Smooth muscle cell (in vitro differentiated cells): ENCODE measurements at regions not wholly inside any gene's neighbourhood (a gene's known extent, or its start where the extent isn't known, plus 50 kb on each side); places are given as distances from the start of the nearest gene placed in this dataset.

Experiments used
- DNase-seq: peaks from one replicate; lab custom pipeline; 2025; ENCODE audit not compliant: unreplicated experiment; lab: John Stamatoyannopoulos, UW
- H2AFZ ChIP-seq: fragments of 200-600 bp; sonication (generic); 2 replicates; pipeline ENCODE4 v1.6.0; 2016; ENCODE audit warnings: antibody characterized with exemption, low read depth, mild to moderate bottlenecking
- H3F3A ChIP-seq: fragments of 200-600 bp; sonication (generic); 2 replicates; pipeline ENCODE4 v1.6.0; 2017; ENCODE audit warnings: antibody characterized with exemption, low read depth
- H3K27ac ChIP-seq: fragments of 200-600 bp; sonication (generic); 2 replicates; pipeline ENCODE4 v1.5.1; 2016; ENCODE audit warnings: low read depth, mild to moderate bottlenecking
- H3K27me3 ChIP-seq: fragments of 200-600 bp; sonication (generic); 2 replicates; pipeline ENCODE4 v1.6.1; 2016; ENCODE audit warnings: low read depth, mild to moderate bottlenecking
- H3K36me3 ChIP-seq: fragments of 200-600 bp; sonication (generic); 2 replicates; pipeline ENCODE4 v1.5.1; 2016; ENCODE audit warnings: low read depth
- H3K4me1 ChIP-seq: fragments of 200-600 bp; sonication (generic); 2 replicates; pipeline ENCODE4 v1.5.1; 2016; ENCODE audit warnings: low read depth
- H3K4me2 ChIP-seq: fragments of 200-600 bp; sonication (generic); 2 replicates; pipeline ENCODE4 v1.6.0; 2016; ENCODE audit warnings: mild to moderate bottlenecking
- H3K4me3 ChIP-seq: fragments of 200-600 bp; sonication (generic); 2 replicates; pipeline ENCODE4 v1.5.1; 2016; ENCODE audit warnings: mild to moderate bottlenecking
- H3K79me2 ChIP-seq: fragments of 200-600 bp; sonication (generic); 2 replicates; pipeline ENCODE4 v1.6.0; 2016; ENCODE audit warnings: low read depth, mild to moderate bottlenecking
- H3K9ac ChIP-seq: fragments of 200-600 bp; sonication (generic); 2 replicates; pipeline ENCODE4 v1.6.0; 2016; ENCODE audit warnings: low read depth
- H3K9me3 ChIP-seq: fragments of 200-600 bp; sonication (generic); replicated peaks from 2 replicates; pipeline ENCODE4 v1.5.1; 2016; ENCODE audit warnings: low read depth
- H4K20me1 ChIP-seq: fragments of 200-600 bp; sonication (generic); 2 replicates; pipeline ENCODE4 v1.6.0; 2016; ENCODE audit warnings: low read depth
- CTCF ChIP-seq: fragments of 200-600 bp; sonication (generic); IDR thresholded peaks from 2 replicates; pipeline ENCODE4 v1.5.1; 2017; ENCODE audit warnings: borderline replicate concordance, mild to moderate bottlenecking, antibody characterized with exemption; ENCODE audit not compliant: insufficient read depth, poor library complexity, severe bottlenecking
- WGBS: methylation state at CpG from one replicate; pipeline ENCODE4 v1.1.7; 2016; ENCODE audit warnings: low lambda C conversion rate; 5-methylcytosine and 5-hydroxymethylcytosine counted together

DNA sequence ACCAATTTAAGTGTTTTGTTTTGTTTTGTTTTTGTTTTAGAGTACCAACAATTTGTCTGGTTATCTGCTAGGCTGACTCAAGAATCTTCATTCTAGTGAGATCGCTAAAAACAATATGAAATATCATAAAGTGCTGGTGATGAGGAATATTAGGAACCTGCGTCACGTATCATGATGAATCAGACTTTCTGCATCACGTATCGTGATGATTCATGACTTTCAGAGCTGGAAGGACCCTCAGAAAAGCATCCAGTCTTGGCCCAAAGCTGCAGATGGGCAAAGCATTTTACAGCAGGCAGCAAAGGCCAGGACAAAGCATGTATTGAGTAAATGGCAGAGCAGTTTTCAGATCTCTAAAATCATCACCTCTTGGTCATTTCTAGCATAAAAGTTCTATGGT is 278.0 kb upstream of the BOD1L1 start:
- Histone ChIP-seq H3F3A (peaks cover 4% of the 10 kb centered on the region), H3K9ac (no peak overlapping the region), H3K9me3 (no peaks in the 10 kb centered on the region), H3K27me3 (no peaks in the 10 kb centered on the region), H3K4me1 (no peaks in the 10 kb centered on the region), H3K27ac (no peak overlapping the region), H3K4me2 (no peak overlapping the region), H3K4me3 (no peak overlapping the region), H3K79me2 (no peaks in the 10 kb centered on the region), H4K20me1 (no peaks in the 10 kb centered on the region), H2AFZ (no peak overlapping the region), H3K36me3 (no peaks in the 10 kb centered on the region)
- WGBS: 93% methylated on average over 5 of the region's 5 CpGs
- no peak for DNase-seq
- TF ChIP-seq CTCF: no peak

- WGBS: 99% methylated on average over 3 of the region's 3 CpGs
- no peak for TF ChIP-seq CTCF
- no peaks in the 10 kb centered on the region for H3K9me3 ChIP-seq
- peaks cover 4% of the 10 kb centered on the region for H3F3A ChIP-seq
- no peak overlapping the region for H3K4me3 ChIP-seq
- peak overlapping the region; percentile 32 for H3K9ac ChIP-seq
- peak overlapping the region; percentile 90 for H3K27ac ChIP-seq
- no peaks in the 10 kb centered on the region for H3K27me3 ChIP-seq
- no peaks in the 10 kb centered on the region for H3K36me3 ChIP-seq
- no peak overlapping the region for H2AFZ ChIP-seq
- peak overlapping the region; percentile 48 for H3K4me2 ChIP-seq
- H3K4me1 ChIP-seq: no peaks in the 10 kb centered on the region
- H4K20me1 ChIP-seq: no peaks in the 10 kb centered on the region
- no peak for DNase-seq
- no peaks in the 10 kb centered on the region for H3K79me2 ChIP-seq
These were observed 279.2 kb upstream of the BOD1L1 start for GRCh38 chr4:13906727-13907126.

- Histone ChIP-seq H3F3A (peaks cover 4% of the 10 kb centered on the region), H3K4me2 (peak overlapping the region; percentile 48), H3K9ac (peak overlapping the region; percentile 45), H3K27me3 (no peaks in the 10 kb centered on the region), H3K36me3 (no peaks in the 10 kb centered on the region), H3K27ac (peak overlapping the region; percentile 90), H3K4me3 (no peak overlapping the region), H4K20me1 (no peaks in the 10 kb centered on the region), H3K4me1 (no peaks in the 10 kb centered on the region), H2AFZ (no peak overlapping the region), H3K9me3 (no peaks in the 10 kb centered on the region), H3K79me2 (no peaks in the 10 kb centered on the region)
- DNase-seq: no peak
- peak; percentile 27 for TF ChIP-seq CTCF
- WGBS: 76% methylated on average over 1 of the region's 1 CpG
These were observed 279.8 kb upstream of the BOD1L1 start for GRCh38 chr4:13907255-13907751.

DNA sequence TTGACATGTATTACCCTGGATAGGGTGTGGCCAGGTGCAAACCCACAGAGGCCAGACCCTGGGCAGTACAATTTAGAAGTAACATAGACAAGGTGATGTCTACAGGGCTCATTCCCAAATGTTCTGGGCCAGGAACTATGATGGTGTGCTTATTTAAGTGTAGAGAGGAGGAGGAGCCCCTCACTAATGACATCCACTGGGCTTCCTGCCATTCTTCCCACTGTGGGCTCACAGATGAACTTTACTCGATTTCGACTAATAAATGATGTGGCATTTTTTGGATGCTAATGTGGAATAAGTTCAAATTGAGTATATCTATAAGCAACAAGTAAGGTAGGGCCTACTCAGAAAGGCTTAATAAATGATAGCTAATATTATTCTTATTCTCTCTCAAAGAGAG is 280.9 kb upstream of the BOD1L1 start:
- 96% methylated on average over 2 of the region's 2 CpGs for WGBS
- no peak overlapping the region for H3K4me3 ChIP-seq
- no peaks in the 10 kb centered on the region for H3K79me2 ChIP-seq
- no peak overlapping the region for H3K9ac ChIP-seq
- H4K20me1 ChIP-seq: no peaks in the 10 kb centered on the region
- peaks cover 4% of the 10 kb centered on the region for H3F3A ChIP-seq
- no peak for DNase-seq
- no peak overlapping the region for H2AFZ ChIP-seq
- TF ChIP-seq CTCF: no peak
- H3K9me3 ChIP-seq: no peaks in the 10 kb centered on the region
- H3K4me2 ChIP-seq: no peak overlapping the region
- peak overlapping the region; percentile 90 for H3K27ac ChIP-seq
- H3K36me3 ChIP-seq: no peaks in the 10 kb centered on the region
- H3K27me3 ChIP-seq: no peaks in the 10 kb centered on the region
- no peaks in the 10 kb centered on the region for H3K4me1 ChIP-seq
